GM23338 (cell line): ENCODE measurements at regions not wholly inside any gene's neighbourhood (a gene's known extent, or its start where the extent isn't known, plus 50 kb on each side); places are given as distances from the start of the nearest gene placed in this dataset.

Experiments
- CREB1 ChIP-seq: fragments of 250-450 bp; sonication (Bioruptor Pico); IDR thresholded peaks from 2 replicates; pipeline ENCODE4 v1.5.0; 2020; ENCODE audit warnings: low read depth, mild to moderate bottlenecking, moderate library complexity
- CTCF ChIP-seq, 2 experiments: fragments of 200-600 bp in 1 of 2; sonication (generic) in 1 of 2; conservative IDR thresholded peaks; 2 replicates each; pipeline versions ENCODE4 v1.5.1 to v1.6.1; 2016 to 2017; ENCODE audit warnings: antibody characterized with exemption in 2 of 2, low read depth in 2 of 2, mild to moderate bottlenecking in 2 of 2, moderate library complexity in 1 of 2
- ETS1 ChIP-seq: IDR thresholded peaks from 2 replicates; pipeline ENCODE4 v1.6.1; 2016; ENCODE audit warnings: antibody characterized with exemption
- EZH2 ChIP-seq: fragments of 200-600 bp; sonication (generic); IDR thresholded peaks from one replicate; pipeline ENCODE4 v1.8.0; 2017; ENCODE audit warnings: antibody characterized with exemption, mild to moderate bottlenecking, low read depth; ENCODE audit not compliant: unreplicated experiment
- EZH2phosphoT487 ChIP-seq: fragments of 200-600 bp; sonication (generic); IDR thresholded peaks from one replicate; pipeline ENCODE4 v1.8.1; 2018; ENCODE audit warnings: antibody characterized with exemption; ENCODE audit not compliant: unreplicated experiment
- JUNB ChIP-seq: IDR thresholded peaks from one replicate; pipeline ENCODE4 v1.6.1; 2016; ENCODE audit warnings: antibody characterized with exemption; ENCODE audit not compliant: unreplicated experiment
- NANOG ChIP-seq: IDR thresholded peaks from 2 replicates; pipeline ENCODE4 v1.6.1; 2016; ENCODE audit warnings: antibody characterized with exemption, borderline replicate concordance
- POLR2AphosphoS5 ChIP-seq: IDR thresholded peaks from 2 replicates; pipeline ENCODE4 v1.6.1; 2016; ENCODE audit warnings: antibody characterized with exemption, low read depth
- REST ChIP-seq: IDR thresholded peaks from one replicate; pipeline ENCODE4 v1.6.1; 2018; ENCODE audit warnings: antibody characterized with exemption; ENCODE audit not compliant: unreplicated experiment
- STAT1 ChIP-seq: IDR thresholded peaks from one replicate; pipeline ENCODE4 v1.6.1; 2016; ENCODE audit warnings: antibody characterized with exemption; ENCODE audit not compliant: unreplicated experiment
- ZNF114 ChIP-seq: fragments of 250-450 bp; sonication (Bioruptor Pico); IDR thresholded peaks from 2 replicates; pipeline ENCODE4 v1.5.0; 2020; ENCODE audit warnings: mild to moderate bottlenecking, moderate library complexity
- ZNF331 ChIP-seq: fragments of 250-450 bp; sonication (Bioruptor Pico); IDR thresholded peaks from 2 replicates; pipeline ENCODE4 v1.5.0; 2020; ENCODE audit warnings: low read depth, mild to moderate bottlenecking, moderate library complexity
- ZNF462 ChIP-seq: fragments of 250-450 bp; sonication (Bioruptor Pico); IDR thresholded peaks from 2 replicates; pipeline ENCODE4 v1.5.0; 2020; ENCODE audit warnings: mild to moderate bottlenecking, moderate library complexity

- TF ChIP-seq CTCF (conservative IDR thresholded peaks at IDR 0.05; ENCODE audit: low read depth in 2 of 2), result no peak
- no peak for TF ChIP-seq POLR2AphosphoS5
- no peak for TF ChIP-seq CREB1 (CRISPR knock-in tag)
- TF ChIP-seq EZH2phosphoT487, result no peak
- no peak for TF ChIP-seq EZH2
- no peak for TF ChIP-seq ETS1
- no peak for TF ChIP-seq ZNF331 (CRISPR knock-in tag)
- TF ChIP-seq JUNB, result no peak
- no peak for TF ChIP-seq STAT1
- no peak for TF ChIP-seq NANOG
- TF ChIP-seq REST, result no peak
- TF ChIP-seq ZNF462 (CRISPR knock-in tag), result no peak
- no peak for TF ChIP-seq ZNF114
These were observed 368.9 kb upstream of the MEIS1 start for GRCh38 chr2:66066032-66066431.
